Esophagus muscularis mucosa (tissue), 4 donors: ENCODE measurements at regions not wholly inside any gene's neighbourhood (a gene's known extent, or its start where the extent isn't known, plus 50 kb on each side); places are given as distances from the start of the nearest gene placed in this dataset.

Source experiments
- DNase-seq: peaks from one replicate; pipeline ENCODE4 v3.0.0-alpha.2; 2017; ENCODE audit errors: extremely low spot score
- H3K27ac ChIP-seq, 4 donors: fragments of 200-600 bp; sonication (generic); replicated peaks in 1 of 4; 1 replicate in 3 of 4; 2 replicates in 1 of 4; pipeline ENCODE4 v1.5.1; 2016 to 2019; ENCODE audit warnings: mild to moderate bottlenecking in 1 of 4
- H3K27me3 ChIP-seq, 4 donors: fragments of 200-600 bp; sonication (generic); one replicate each; pipeline versions ENCODE4 v1.5.1 to v1.6.0; 2016 to 2019
- H3K36me3 ChIP-seq, 4 donors: fragments of 200-600 bp; sonication (generic); one replicate each; pipeline ENCODE4 v1.5.1; 2016 to 2019
- H3K4me1 ChIP-seq, 4 donors: fragments of 200-600 bp; sonication (generic); one replicate each; pipeline ENCODE4 v1.5.1; 2016 to 2019
- H3K4me3 ChIP-seq, 4 donors: fragments of 200-600 bp; sonication (generic); 1 replicate in 2 of 4; 2 replicates in 2 of 4; pipeline ENCODE4 v1.5.1; 2016 to 2019; ENCODE audit warnings: mild to moderate bottlenecking in 4 of 4, moderate library complexity in 1 of 4
- H3K9me3 ChIP-seq, 4 donors: fragments of 200-600 bp; sonication (generic); 1 replicate in 3 of 4; 2 replicates in 1 of 4; pipeline ENCODE4 v1.5.1; 2016 to 2019
- EP300 ChIP-seq: sonication (generic); formaldehyde crosslinking; IDR thresholded peaks from one replicate; pipeline ENCODE4 v1.6.1; 2017; ENCODE audit warnings: antibody characterized with exemption
- POLR2A ChIP-seq: fragments of 450-650 bp; IDR thresholded peaks from one replicate; pipeline ENCODE4 v1.6.1; 2017; ENCODE audit warnings: antibody characterized with exemption, moderate library complexity, mild to moderate bottlenecking, low read depth
- POLR2AphosphoS5 ChIP-seq, 2 donors: sonication (generic); formaldehyde crosslinking; IDR thresholded peaks; one replicate each; pipeline ENCODE4 v1.6.1; 2017; ENCODE audit warnings: antibody characterized with exemption in 2 of 2
- WGBS: methylation state at CpG from one replicate; pipeline ENCODE4 v1.1.5; 2018; 5-methylcytosine and 5-hydroxymethylcytosine counted together
- intact Hi-C: fragments of 100-400 bp; cut with DNase I; formaldehyde crosslinking; loops from one replicate; pipeline ENCODE4 v1.15.1; 2023
- TF ChIP-seq, protein P1 (sequence below), 3 experiments: fragments of 200-600 bp in 2 of 3; fragments of 450-650 bp in 1 of 3; sonication (generic) in 2 of 3; IDR thresholded peaks; one replicate each; pipeline ENCODE4 v1.5.1; 2017 to 2019; ENCODE audit warnings: antibody characterized with exemption in 3 of 3, mild to moderate bottlenecking in 2 of 3, moderate library complexity in 1 of 3

DNA sequence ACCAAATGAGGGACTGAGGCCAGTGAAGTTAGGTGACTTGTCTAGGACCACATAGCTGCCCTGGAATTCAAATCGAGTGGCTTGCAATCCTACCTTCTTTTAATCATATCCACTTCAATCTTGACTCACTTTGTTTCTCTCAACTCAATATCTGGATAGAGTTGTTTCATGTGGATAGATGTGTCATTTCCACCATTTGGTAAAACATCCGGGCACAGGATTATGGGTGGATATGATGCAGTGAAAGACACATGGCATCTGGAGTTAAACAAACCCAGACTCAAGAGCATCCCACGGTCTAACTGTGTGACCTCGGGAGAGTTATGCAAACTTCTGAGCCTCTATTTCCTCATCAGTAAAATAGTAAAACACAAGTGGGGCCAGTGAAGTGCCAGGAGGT lies 103.6 kb upstream of the CNKSR3 start:
- 94% methylated on average over 4 of the region's 4 CpGs for WGBS
- Histone ChIP-seq H3K36me3 (no peaks in the 10 kb centered on the region), H3K4me1 (peaks cover 0 to 4% (median under 1%) of the 10 kb centered on the region in 4 donors), H3K27ac (no peak overlapping the region), H3K27me3 (no peaks in the 10 kb centered on the region), H3K4me3 (no peak overlapping the region), H3K9me3 (no peaks in the 10 kb centered on the region)
- TF ChIP-seq POLR2AphosphoS5 (IDR thresholded peaks at IDR 0.05) (no peak), EP300 (no peak), POLR2A (no peak)
- TF ChIP-seq, protein P1, sequence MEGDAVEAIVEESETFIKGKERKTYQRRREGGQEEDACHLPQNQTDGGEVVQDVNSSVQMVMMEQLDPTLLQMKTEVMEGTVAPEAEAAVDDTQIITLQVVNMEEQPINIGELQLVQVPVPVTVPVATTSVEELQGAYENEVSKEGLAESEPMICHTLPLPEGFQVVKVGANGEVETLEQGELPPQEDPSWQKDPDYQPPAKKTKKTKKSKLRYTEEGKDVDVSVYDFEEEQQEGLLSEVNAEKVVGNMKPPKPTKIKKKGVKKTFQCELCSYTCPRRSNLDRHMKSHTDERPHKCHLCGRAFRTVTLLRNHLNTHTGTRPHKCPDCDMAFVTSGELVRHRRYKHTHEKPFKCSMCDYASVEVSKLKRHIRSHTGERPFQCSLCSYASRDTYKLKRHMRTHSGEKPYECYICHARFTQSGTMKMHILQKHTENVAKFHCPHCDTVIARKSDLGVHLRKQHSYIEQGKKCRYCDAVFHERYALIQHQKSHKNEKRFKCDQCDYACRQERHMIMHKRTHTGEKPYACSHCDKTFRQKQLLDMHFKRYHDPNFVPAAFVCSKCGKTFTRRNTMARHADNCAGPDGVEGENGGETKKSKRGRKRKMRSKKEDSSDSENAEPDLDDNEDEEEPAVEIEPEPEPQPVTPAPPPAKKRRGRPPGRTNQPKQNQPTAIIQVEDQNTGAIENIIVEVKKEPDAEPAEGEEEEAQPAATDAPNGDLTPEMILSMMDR (IDR thresholded peaks at IDR 0.05): no peak
- DNase-seq: no peak
- intact Hi-C loops: no loop called here

DNA sequence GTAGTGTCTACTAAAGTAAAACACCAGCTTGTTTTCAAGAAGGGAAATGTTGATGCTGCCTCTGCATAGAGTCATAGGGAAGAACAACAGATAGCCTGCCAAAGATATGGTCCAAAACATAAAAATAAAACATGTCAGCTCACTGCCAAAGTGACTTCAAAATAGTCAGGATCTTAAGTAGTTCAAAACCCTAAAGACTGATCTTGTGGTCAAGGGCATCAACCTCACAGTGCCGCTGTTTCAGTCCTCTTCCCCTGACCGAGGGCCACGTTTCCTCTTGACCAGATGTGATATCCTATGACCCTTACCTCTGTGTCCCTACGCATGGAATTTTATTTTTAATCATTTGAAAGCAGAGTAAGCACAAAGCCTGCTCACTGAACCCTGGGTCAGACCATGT lies 104.2 kb upstream of the CNKSR3 start:
- TF ChIP-seq EP300 (no peak), POLR2AphosphoS5 (IDR thresholded peaks at IDR 0.05) (no peak), POLR2A (no peak)
- TF ChIP-seq, protein P1 (IDR thresholded peaks at IDR 0.05): no peak
- Histone ChIP-seq H3K4me1 (peaks cover 0 to 7% (median 2%) of the 10 kb centered on the region in 4 donors), H3K4me3 (no peak overlapping the region), H3K9me3 (no peaks in the 10 kb centered on the region), H3K36me3 (no peaks in the 10 kb centered on the region), H3K27me3 (no peaks in the 10 kb centered on the region), H3K27ac (no peak overlapping the region)
- intact Hi-C loops: no loop called here
- WGBS: 88% methylated on average over 4 of the region's 4 CpGs
- no peak for DNase-seq

DNA sequence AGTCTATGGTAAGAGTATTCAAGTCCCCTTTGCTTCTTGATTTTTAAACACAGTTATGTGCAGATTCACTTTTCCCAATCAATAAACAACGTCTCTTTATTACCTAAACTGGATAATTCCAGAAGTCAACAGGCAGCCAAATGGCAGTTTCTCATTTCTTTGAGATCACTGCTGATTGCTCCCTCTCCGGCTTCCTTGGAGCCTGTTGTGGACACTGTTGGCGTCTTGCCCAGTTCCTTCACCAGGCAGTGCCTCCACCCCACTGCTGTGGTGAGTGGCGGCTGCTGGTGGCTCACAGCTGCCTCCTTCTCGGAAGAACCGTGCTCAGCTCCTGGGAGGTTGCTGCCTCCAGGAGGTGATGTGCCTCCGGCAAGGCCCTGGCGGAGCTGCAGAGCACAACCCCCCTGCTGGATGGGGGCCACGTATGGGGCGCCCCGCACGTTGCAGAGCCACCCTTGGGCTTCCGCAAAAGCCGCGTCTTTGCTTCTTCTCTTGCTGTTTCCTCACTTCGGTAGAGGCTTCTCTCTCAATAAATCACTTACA lies 105.1 kb upstream of the CNKSR3 start:
- Histone ChIP-seq H3K36me3 (no peaks in the 10 kb centered on the region), H3K27me3 (no peaks in the 10 kb centered on the region), H3K27ac (no peak overlapping the region), H3K4me1 (peaks cover 0 to 9% (median 2%) of the 10 kb centered on the region in 4 donors), H3K9me3 (no peaks in the 10 kb centered on the region), H3K4me3 (no peak overlapping the region)
- intact Hi-C loops: no loop called here
- WGBS: 80% methylated on average over 13 of the region's 16 CpGs
- DNase-seq: no peak
- TF ChIP-seq POLR2A: no peak
- no peak for TF ChIP-seq EP300
- TF ChIP-seq, protein P1 (IDR thresholded peaks at IDR 0.05): no peak
- TF ChIP-seq POLR2AphosphoS5 (IDR thresholded peaks at IDR 0.05): no peak

DNA sequence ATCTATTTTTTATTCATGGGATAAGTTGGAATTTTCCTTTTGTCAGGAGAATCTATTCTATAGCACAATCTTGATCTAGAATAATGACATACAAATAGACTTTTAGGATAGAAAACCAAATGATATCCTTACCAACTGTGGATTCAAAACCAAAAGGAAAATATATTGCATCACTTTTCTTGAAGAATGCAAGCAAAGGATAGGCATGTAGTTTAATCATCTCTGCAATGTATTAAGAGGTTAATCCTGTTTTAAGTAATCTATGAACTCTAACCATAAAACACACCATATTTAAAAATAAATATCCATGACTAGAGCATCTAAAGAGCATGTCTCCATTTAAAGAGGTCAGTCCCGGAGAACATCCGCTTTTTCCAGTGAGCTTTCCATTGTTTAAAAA lies 106.7 kb upstream of the CNKSR3 start:
- no peak overlapping the region for H3K27ac ChIP-seq
- DNase-seq: no peak
- H3K4me1 ChIP-seq: peaks cover 0 to 23% (median 14%) of the 10 kb centered on the region in 4 donors
- 86% methylated on average over 2 of the region's 2 CpGs for WGBS
- intact Hi-C loops: no loop called here
- TF ChIP-seq POLR2AphosphoS5 (IDR thresholded peaks at IDR 0.05) (no peak), EP300 (no peak), POLR2A (no peak)
- TF ChIP-seq, protein P1 (IDR thresholded peaks at IDR 0.05): no peak
- H3K36me3 ChIP-seq: no peaks in the 10 kb centered on the region
- no peaks in the 10 kb centered on the region for H3K9me3 ChIP-seq
- no peaks in the 10 kb centered on the region for H3K27me3 ChIP-seq
- H3K4me3 ChIP-seq: no peak overlapping the region

DNA sequence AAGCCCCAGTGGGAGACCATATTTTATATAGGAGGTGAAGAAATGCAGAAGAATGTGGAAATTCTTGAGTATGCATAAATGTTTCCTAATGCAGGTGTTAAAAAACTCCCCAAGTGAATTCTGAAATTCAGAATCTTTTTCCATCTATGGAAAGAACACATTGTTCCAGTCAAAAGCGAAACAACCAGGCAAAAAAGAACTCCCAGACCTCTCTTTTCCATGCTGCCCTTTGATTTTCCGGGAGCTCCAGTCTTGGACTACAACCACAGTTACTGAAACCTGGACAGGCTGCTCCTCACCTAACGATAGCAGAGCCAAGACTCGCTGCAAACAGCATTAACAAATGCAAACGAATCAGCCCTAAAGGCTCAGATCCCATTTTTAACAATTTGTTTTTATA lies 108.7 kb upstream of the CNKSR3 start:
- Histone ChIP-seq H3K4me1 (peaks cover 0 to 24% (median 14%) of the 10 kb centered on the region in 4 donors), H3K27me3 (no peaks in the 10 kb centered on the region), H3K4me3 (no peak overlapping the region), H3K9me3 (no peaks in the 10 kb centered on the region), H3K27ac (no peak overlapping the region), H3K36me3 (no peaks in the 10 kb centered on the region)
- TF ChIP-seq EP300 (no peak), POLR2AphosphoS5 (IDR thresholded peaks at IDR 0.05) (no peak), POLR2A (no peak)
- TF ChIP-seq, protein P1 (IDR thresholded peaks at IDR 0.05): no peak
- WGBS: 51% methylated on average over 5 of the region's 5 CpGs
- intact Hi-C loops: no loop called here
- DNase-seq: no peak
